CD14-positive monocyte (primary cell): ENCODE measurements at regions not wholly inside any gene's neighbourhood (a gene's known extent, or its start where the extent isn't known, plus 50 kb on each side); places are given as distances from the start of the nearest gene placed in this dataset.

Source experiments
- DNase-seq, 3 donors: peaks; one replicate each; pipeline ENCODE4 v3.0.0-alpha.2; 2011 to 2022
- H2AFZ ChIP-seq: 2 replicates; pipeline ENCODE4 v1.6.0; 2012; ENCODE audit warnings: mild to moderate bottlenecking, low read depth, low read length, inconsistent platforms; ENCODE audit not compliant: insufficient read depth, poor library complexity, severe bottlenecking
- H3K27ac ChIP-seq, 2 donors: 1 replicate in 1 of 2; 2 replicates in 1 of 2; pipeline ENCODE4 v1.5.1; 2012 to 2013; ENCODE audit warnings: low read length in 2 of 2, control low read depth in 1 of 2, inconsistent platforms in 1 of 2, low read depth in 1 of 2, mild to moderate bottlenecking in 1 of 2
- H3K27me3 ChIP-seq, 2 donors: one replicate each; pipeline versions ENCODE4 v1.6.0 to v1.6.1; 2011 to 2013; ENCODE audit warnings: low read length in 2 of 2; ENCODE audit not compliant: control insufficient read depth in 2 of 2, insufficient read depth in 2 of 2
- H3K36me3 ChIP-seq, 2 donors: replicated peaks in 1 of 2; 1 replicate in 1 of 2; 2 replicates in 1 of 2; pipeline versions ENCODE4 v1.5.1 to v1.6.1; 2012 to 2013; ENCODE audit warnings: low read length in 2 of 2, control low read depth in 1 of 2, inconsistent platforms in 1 of 2, mild to moderate bottlenecking in 1 of 2; ENCODE audit not compliant: insufficient read depth in 2 of 2, control insufficient read depth in 1 of 2
- H3K4me1 ChIP-seq, 2 donors: 1 replicate in 1 of 2; 2 replicates in 1 of 2; pipeline versions ENCODE4 v1.5.1 to v1.6.1; 2012 to 2013; ENCODE audit warnings: low read length in 2 of 2, control low read depth in 1 of 2, inconsistent platforms in 1 of 2, mild to moderate bottlenecking in 1 of 2, moderate library complexity in 1 of 2; ENCODE audit not compliant: insufficient read depth in 2 of 2, control insufficient read depth in 1 of 2
- H3K4me2 ChIP-seq: replicated peaks from 2 replicates; pipeline ENCODE3; 2012; ENCODE audit warnings: low read length, moderate library complexity, mild to moderate bottlenecking; ENCODE audit not compliant: poor library complexity, severe bottlenecking; ENCODE audit errors: extremely low read depth
- H3K4me3 ChIP-seq, 3 experiments: fragments of 200-600 bp in 1 of 3; sonication (generic) in 1 of 3; replicated peaks in 1 of 3; 1 replicate in 2 of 3; 2 replicates in 1 of 3; pipeline ENCODE4 v1.5.1; 2011 to 2013; ENCODE audit warnings: low read length in 3 of 3, mild to moderate bottlenecking in 3 of 3, control low read depth in 2 of 3, low read depth in 2 of 3, inconsistent platforms in 1 of 3, moderate library complexity in 1 of 3
- H3K79me2 ChIP-seq: 2 replicates; pipeline ENCODE4 v1.6.0; 2012; ENCODE audit warnings: mild to moderate bottlenecking, control low read depth, inconsistent platforms, low read length, moderate library complexity; ENCODE audit not compliant: insufficient read depth
- H3K9ac ChIP-seq: 2 replicates; pipeline ENCODE4 v1.6.0; 2017; ENCODE audit warnings: low read length, mild to moderate bottlenecking; ENCODE audit not compliant: insufficient read depth, poor library complexity, severe bottlenecking
- H3K9me3 ChIP-seq, 2 donors: replicated peaks in 1 of 2; 1 replicate in 1 of 2; 2 replicates in 1 of 2; pipeline versions ENCODE4 v1.5.1 to v1.6.1; 2012 to 2013; ENCODE audit warnings: low read length in 2 of 2, control low read depth in 1 of 2; ENCODE audit not compliant: control insufficient read depth in 1 of 2, insufficient read depth in 1 of 2
- H4K20me1 ChIP-seq: 2 replicates; pipeline ENCODE4 v1.6.0; 2012; ENCODE audit warnings: mild to moderate bottlenecking, low read length, control low read depth, moderate library complexity; ENCODE audit not compliant: insufficient read depth
- H3K27ac Mint-ChIP-seq, 7 donors: one replicate each; pipeline ENCODE4 v1.8.0; 2020; ENCODE audit warnings: mild to moderate bottlenecking in 7 of 7, mixed read lengths in 7 of 7, moderate library complexity in 6 of 7, inconsistent platforms in 2 of 7
- H3K27me3 Mint-ChIP-seq, 3 donors: one replicate each; pipeline ENCODE4 v1.8.0; 2021 to 2022; ENCODE audit warnings: low read depth in 3 of 3, mild to moderate bottlenecking in 3 of 3, mixed read lengths in 3 of 3, moderate library complexity in 3 of 3, inconsistent platforms in 1 of 3
- H3K36me3 Mint-ChIP-seq, 2 donors: one replicate each; pipeline ENCODE4 v1.8.0; 2020; ENCODE audit warnings: mixed read lengths in 2 of 2, inconsistent platforms in 1 of 2, mild to moderate bottlenecking in 1 of 2
- H3K4me1 Mint-ChIP-seq: one replicate; pipeline ENCODE4 v1.8.0; 2020; ENCODE audit warnings: mild to moderate bottlenecking, mixed read lengths
- H3K4me3 Mint-ChIP-seq, 2 donors: one replicate each; pipeline ENCODE4 v1.8.0; 2020; ENCODE audit warnings: mild to moderate bottlenecking in 2 of 2, mixed read lengths in 2 of 2, moderate library complexity in 1 of 2
- H3K9me3 Mint-ChIP-seq, 7 donors: one replicate each; pipeline ENCODE4 v1.8.0; 2020 to 2022; ENCODE audit warnings: mixed read lengths in 7 of 7, mild to moderate bottlenecking in 6 of 7, moderate library complexity in 6 of 7, inconsistent platforms in 2 of 7
- WGBS: methylation state at CpG from one replicate; pipeline ENCODE4 v1.1.5; 2013; ENCODE audit warnings: missing lambda C conversion rate; ENCODE audit not compliant: insufficient coverage; 5-methylcytosine and 5-hydroxymethylcytosine counted together
- intact Hi-C, 2 donors: fragments of 100-400 bp; cut with micrococcal nuclease; formaldehyde crosslinking; loops; one replicate each; pipeline versions ENCODE4 v1.15.0 to v1.15.1; 2023
- TF ChIP-seq, protein P1 (sequence below): fragments of 200-600 bp; IDR thresholded peaks from one replicate; pipeline ENCODE4 v1.8.0; 2022; ENCODE audit warnings: antibody characterized with exemption, mild to moderate bottlenecking

GRCh38 chr11:110903830-110904229, 191.6 kb upstream of the ARHGAP20 start:
- Mint-ChIP-seq H3K4me3 (no peak overlapping the region), H3K27ac (no peak overlapping the region), H3K27me3 (peaks cover 2 to 9% (median 3%) of the 10 kb centered on the region in 3 donors), H3K36me3 (peaks cover 0 to 2% of the 10 kb centered on the region in 2 donors), H3K9me3 (peaks cover 0 to 6% (median 0%) of the 10 kb centered on the region in 7 donors), H3K4me1 (peaks cover 22% of the 10 kb centered on the region)
- Histone ChIP-seq H3K4me3 (no peak overlapping the region), H3K36me3 (no peaks in the 10 kb centered on the region), H3K4me2 (no peak overlapping the region), H4K20me1 (no peaks in the 10 kb centered on the region), H3K4me1 (peaks cover 19% of the 10 kb centered on the region in 2 donors), H3K27me3 (peaks cover 0 to 7% of the 10 kb centered on the region in 2 donors), H3K27ac (no peak overlapping the region), H3K79me2 (no peaks in the 10 kb centered on the region), H3K9ac (no peak overlapping the region), H2AFZ (no peak overlapping the region), H3K9me3 (no peaks in the 10 kb centered on the region)
- WGBS, result 100% methylated on average over 2 of the region's 5 CpGs
- TF ChIP-seq, protein P1, sequence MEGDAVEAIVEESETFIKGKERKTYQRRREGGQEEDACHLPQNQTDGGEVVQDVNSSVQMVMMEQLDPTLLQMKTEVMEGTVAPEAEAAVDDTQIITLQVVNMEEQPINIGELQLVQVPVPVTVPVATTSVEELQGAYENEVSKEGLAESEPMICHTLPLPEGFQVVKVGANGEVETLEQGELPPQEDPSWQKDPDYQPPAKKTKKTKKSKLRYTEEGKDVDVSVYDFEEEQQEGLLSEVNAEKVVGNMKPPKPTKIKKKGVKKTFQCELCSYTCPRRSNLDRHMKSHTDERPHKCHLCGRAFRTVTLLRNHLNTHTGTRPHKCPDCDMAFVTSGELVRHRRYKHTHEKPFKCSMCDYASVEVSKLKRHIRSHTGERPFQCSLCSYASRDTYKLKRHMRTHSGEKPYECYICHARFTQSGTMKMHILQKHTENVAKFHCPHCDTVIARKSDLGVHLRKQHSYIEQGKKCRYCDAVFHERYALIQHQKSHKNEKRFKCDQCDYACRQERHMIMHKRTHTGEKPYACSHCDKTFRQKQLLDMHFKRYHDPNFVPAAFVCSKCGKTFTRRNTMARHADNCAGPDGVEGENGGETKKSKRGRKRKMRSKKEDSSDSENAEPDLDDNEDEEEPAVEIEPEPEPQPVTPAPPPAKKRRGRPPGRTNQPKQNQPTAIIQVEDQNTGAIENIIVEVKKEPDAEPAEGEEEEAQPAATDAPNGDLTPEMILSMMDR, result no peak
- intact Hi-C loops, result no loop called here
- DNase-seq, result no peak

- WGBS, result 97% methylated on average over 3 of the region's 3 CpGs
- peaks cover 15% of the 10 kb centered on the region in 2 donors for H3K4me1 ChIP-seq
These were observed 191.1 kb upstream of the ARHGAP20 start for GRCh38 chr11:110903378-110903777.

More at GRCh38 chr11:110903378-110903777, 191.1 kb upstream of the ARHGAP20 start:
- TF ChIP-seq, protein P1, result no peak
- Histone ChIP-seq H3K79me2 (no peaks in the 10 kb centered on the region), H3K9ac (no peak overlapping the region), H3K36me3 (no peaks in the 10 kb centered on the region), H4K20me1 (no peaks in the 10 kb centered on the region), H3K4me2 (no peak overlapping the region), H3K27ac (no peak overlapping the region), H3K4me3 (no peak overlapping the region), H3K9me3 (no peaks in the 10 kb centered on the region), H2AFZ (no peak overlapping the region), H3K27me3 (peaks cover 0 to 7% of the 10 kb centered on the region in 2 donors)
- Mint-ChIP-seq H3K9me3 (peaks cover 0 to 6% (median 0%) of the 10 kb centered on the region in 7 donors), H3K27ac (no peak overlapping the region), H3K36me3 (peaks cover 0 to 2% of the 10 kb centered on the region in 2 donors), H3K4me1 (peaks cover 18% of the 10 kb centered on the region), H3K27me3 (peaks cover 2 to 8% (median 3%) of the 10 kb centered on the region in 3 donors), H3K4me3 (no peak overlapping the region)
- no peak for DNase-seq
- intact Hi-C loops, result no loop called here
